ENCODE measurements at regions not wholly inside any gene's neighbourhood (a gene's known extent, or its start where the extent isn't known, plus 50 kb on each side); places are given as distances from the start of the nearest gene placed in this dataset.
A peak's percentile ranks its signal among the peaks of the same experiment; 100 is the strongest.
"Not testable (repeated sequence)": the region's sequence is repeated elsewhere in the genome, so short reads cannot be mapped to it uniquely, and the experiment has no call there.

- no peak for TF ChIP-seq CTCF (IDR thresholded peaks at IDR 0.05; ENCODE audit: extremely low read depth, low read depth, low read length)
- H3K9me3 ChIP-seq (ENCODE audit: low read depth, low read length) = no peaks in the 10 kb centered on the region
- no peaks in the 10 kb centered on the region for H3K36me3 ChIP-seq (ENCODE audit: insufficient read depth, low read length)
- H3K79me2 ChIP-seq (ENCODE audit: insufficient read depth, low read length) = no peaks in the 10 kb centered on the region
- H3K4me1 ChIP-seq (ENCODE audit: insufficient read depth, low read length) = no peaks in the 10 kb centered on the region
- H3K4me2 ChIP-seq (ENCODE audit: insufficient read depth, low read length) = no peak overlapping the region
- no peaks in the 10 kb centered on the region for H4K20me1 ChIP-seq (ENCODE audit: insufficient read depth, low read length)
- no peaks in the 10 kb centered on the region for H3K27me3 ChIP-seq (ENCODE audit: insufficient read depth, low read length)
- no peak overlapping the region for H2AFZ ChIP-seq (ENCODE audit: low read length)
- H3K4me3 ChIP-seq (ENCODE audit: insufficient read depth, low read length) = no peak overlapping the region
- no peak overlapping the region for H3K27ac ChIP-seq (ENCODE audit: low read depth, low read length)
- no peak for DNase-seq (ENCODE audit: insufficient read length, low spot score, missing footprints)
Observed at GRCh38 chr3:87101861-87102625, 111.1 kb upstream of the VGLL3 start.

- H4K20me1 ChIP-seq (ENCODE audit: insufficient read depth, low read length); H3K36me3 ChIP-seq (ENCODE audit: insufficient read depth, low read length); H3K4me3 ChIP-seq (ENCODE audit: insufficient read depth, low read length); H3K27me3 ChIP-seq (ENCODE audit: insufficient read depth, low read length); H3K79me2 ChIP-seq (ENCODE audit: insufficient read depth, low read length); H3K9me3 ChIP-seq (ENCODE audit: low read depth, low read length); H3K4me2 ChIP-seq (ENCODE audit: insufficient read depth, low read length); DNase-seq (ENCODE audit: insufficient read length, low spot score, missing footprints); H3K4me1 ChIP-seq (ENCODE audit: insufficient read depth, low read length); H3K27ac ChIP-seq (ENCODE audit: low read depth, low read length); H2AFZ ChIP-seq (ENCODE audit: low read length): not testable (repeated sequence)
Observed at GRCh38 chr3:87097733-87098132, 106.8 kb upstream of the VGLL3 start.

- Histone ChIP-seq H3K4me1 (ENCODE audit: insufficient read depth, low read length) (peaks cover 18% of the 10 kb centered on the region), H3K27me3 (ENCODE audit: insufficient read depth, low read length) (no peaks in the 10 kb centered on the region), H3K27ac (ENCODE audit: low read depth, low read length) (no peak overlapping the region), H2AFZ (ENCODE audit: low read length) (peak overlapping the region; percentile 62), H3K9me3 (ENCODE audit: low read depth, low read length) (no peaks in the 10 kb centered on the region), H3K36me3 (ENCODE audit: insufficient read depth, low read length) (no peaks in the 10 kb centered on the region), H3K79me2 (ENCODE audit: insufficient read depth, low read length) (peaks cover 4% of the 10 kb centered on the region), H3K4me3 (ENCODE audit: insufficient read depth, low read length) (no peak overlapping the region), H4K20me1 (ENCODE audit: insufficient read depth, low read length) (no peaks in the 10 kb centered on the region), H3K4me2 (ENCODE audit: insufficient read depth, low read length) (peak overlapping the region; percentile 99)
- DNase-seq (ENCODE audit: insufficient read length, low spot score, missing footprints) = no peak
- TF ChIP-seq CTCF (IDR thresholded peaks at IDR 0.05; ENCODE audit: extremely low read depth, low read depth, low read length) = no peak
Observed at GRCh38 chr3:87090631-87091030, 99.7 kb upstream of the VGLL3 start.

- Histone ChIP-seq H3K4me2 (ENCODE audit: insufficient read depth, low read length) (peak overlapping the region; percentile 99), H2AFZ (ENCODE audit: low read length) (peak overlapping the region; percentile 100)
- peak; percentile 90 for DNase-seq (ENCODE audit: insufficient read length, low spot score, missing footprints)
Observed at GRCh38 chr3:87088993-87089841, 98.3 kb upstream of the VGLL3 start.

More at GRCh38 chr3:87088993-87089841, 98.3 kb upstream of the VGLL3 start:
- Histone ChIP-seq H3K4me3 (ENCODE audit: insufficient read depth, low read length) (peak overlapping the region; percentile 82), H3K27me3 (ENCODE audit: insufficient read depth, low read length) (no peaks in the 10 kb centered on the region), H3K79me2 (ENCODE audit: insufficient read depth, low read length) (peaks cover 4% of the 10 kb centered on the region), H3K4me1 (ENCODE audit: insufficient read depth, low read length) (peaks cover 18% of the 10 kb centered on the region), H3K27ac (ENCODE audit: low read depth, low read length) (peak overlapping the region; percentile 93), H3K36me3 (ENCODE audit: insufficient read depth, low read length) (no peaks in the 10 kb centered on the region), H4K20me1 (ENCODE audit: insufficient read depth, low read length) (no peaks in the 10 kb centered on the region), H3K9me3 (ENCODE audit: low read depth, low read length) (no peaks in the 10 kb centered on the region)
- no peak for TF ChIP-seq CTCF (IDR thresholded peaks at IDR 0.05; ENCODE audit: extremely low read depth, low read depth, low read length)
